GM10847 (cell line): ENCODE measurements at regions not wholly inside any gene's neighbourhood (a gene's known extent, or its start where the extent isn't known, plus 50 kb on each side); places are given as distances from the start of the nearest gene placed in this dataset.

Experiments
- POLR2A ChIP-seq: IDR thresholded peaks from 2 replicates; pipeline ENCODE4 v1.6.1; 2011; ENCODE audit not compliant: insufficient read length; ENCODE audit errors: extremely low read depth

DNA sequence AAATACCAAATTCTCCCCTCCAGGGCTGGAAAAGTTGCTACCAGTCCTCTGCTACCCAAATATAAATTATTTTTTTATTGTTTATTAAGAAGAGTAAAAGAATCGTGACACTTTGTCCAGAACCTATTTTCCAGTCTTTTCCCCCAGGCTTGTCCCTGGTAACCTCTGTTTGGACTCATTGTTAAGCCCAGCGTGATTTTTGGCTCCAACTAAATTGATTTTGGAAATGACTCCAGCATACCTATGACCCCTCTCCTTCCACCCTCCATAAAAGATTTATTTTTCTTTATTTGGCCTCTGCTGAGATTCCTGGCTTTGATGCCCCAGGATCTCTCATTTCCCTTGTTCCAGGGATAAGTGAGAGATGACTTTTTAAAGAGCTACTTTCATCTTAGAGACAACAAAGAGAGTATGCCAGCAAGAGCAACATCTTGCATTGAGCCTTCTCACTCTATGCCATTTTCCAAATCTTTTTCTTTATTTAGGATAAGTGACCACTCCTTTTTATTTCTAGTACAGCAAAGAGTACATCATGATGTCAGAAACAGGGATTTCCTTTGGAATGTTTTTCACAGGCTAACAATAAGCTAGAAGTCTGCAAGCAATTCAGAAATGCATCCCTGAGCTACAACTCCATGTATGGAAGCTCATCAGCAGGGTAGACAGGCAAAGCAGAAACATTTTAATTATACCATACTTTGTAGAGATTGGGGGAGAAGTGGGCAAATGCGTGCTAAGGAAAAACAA lies 75.8 kb downstream of the DAD1 start:
- TF ChIP-seq POLR2A = no peak

- no peak for TF ChIP-seq POLR2A
These were observed 76.8 kb downstream of the DAD1 start for GRCh38 chr14:22512106-22512814.

DNA sequence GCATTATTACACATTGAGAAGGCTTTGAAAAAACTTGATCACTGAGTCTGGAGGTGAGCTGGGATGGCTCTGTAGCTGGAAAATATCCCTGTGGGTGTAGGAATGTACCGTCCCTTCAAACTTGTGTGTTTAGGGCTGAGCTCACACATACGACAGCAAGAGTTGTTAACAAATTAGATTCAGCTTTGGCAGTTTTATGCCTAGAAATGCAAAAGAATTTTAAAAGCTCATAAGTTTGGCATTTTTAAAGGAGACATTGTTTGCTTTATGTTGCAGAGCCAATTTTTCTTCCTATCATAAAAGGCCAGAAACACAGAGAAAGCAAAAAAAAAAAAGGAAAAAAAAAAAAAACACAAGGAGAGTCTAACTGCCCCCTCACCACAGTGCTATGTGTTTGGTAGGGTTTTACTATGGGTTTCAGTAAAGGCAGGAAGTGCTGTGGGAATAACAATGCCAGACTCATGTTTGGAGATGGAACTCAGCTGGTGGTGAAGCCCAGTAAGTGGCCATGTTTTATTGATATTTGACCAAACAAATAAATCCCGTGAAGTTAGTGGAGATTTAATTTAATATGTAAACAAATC lies 78.4 kb downstream of the DAD1 start:
- no peak for TF ChIP-seq POLR2A

DNA sequence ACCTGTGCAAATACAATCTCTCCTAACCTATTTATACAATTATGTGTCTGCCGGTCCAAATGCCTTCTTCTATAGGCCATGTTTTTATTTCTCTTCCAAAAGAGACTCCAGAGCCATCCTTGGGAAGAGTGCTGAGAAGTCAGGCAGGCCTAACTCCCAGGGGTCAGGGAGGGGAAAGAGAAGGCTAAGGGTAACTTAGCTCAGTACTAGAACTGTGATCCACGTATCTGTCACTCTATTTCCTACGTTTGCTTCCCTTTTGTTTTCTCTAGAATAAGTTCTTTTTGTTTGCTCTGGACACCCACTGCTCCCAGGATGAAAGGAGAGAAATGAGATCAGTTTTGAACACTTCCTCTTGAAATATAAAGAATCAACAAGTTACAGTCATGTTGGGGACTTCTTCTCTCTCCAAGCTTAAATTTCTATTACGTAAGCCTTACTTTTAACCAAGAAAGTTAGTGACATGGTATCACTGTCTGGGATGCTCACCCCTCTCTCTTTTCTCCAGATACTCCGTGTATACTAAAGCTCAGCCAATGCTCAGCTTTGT lies 79.2 kb downstream of the DAD1 start:
- peak; percentile 14 for TF ChIP-seq POLR2A

DNA sequence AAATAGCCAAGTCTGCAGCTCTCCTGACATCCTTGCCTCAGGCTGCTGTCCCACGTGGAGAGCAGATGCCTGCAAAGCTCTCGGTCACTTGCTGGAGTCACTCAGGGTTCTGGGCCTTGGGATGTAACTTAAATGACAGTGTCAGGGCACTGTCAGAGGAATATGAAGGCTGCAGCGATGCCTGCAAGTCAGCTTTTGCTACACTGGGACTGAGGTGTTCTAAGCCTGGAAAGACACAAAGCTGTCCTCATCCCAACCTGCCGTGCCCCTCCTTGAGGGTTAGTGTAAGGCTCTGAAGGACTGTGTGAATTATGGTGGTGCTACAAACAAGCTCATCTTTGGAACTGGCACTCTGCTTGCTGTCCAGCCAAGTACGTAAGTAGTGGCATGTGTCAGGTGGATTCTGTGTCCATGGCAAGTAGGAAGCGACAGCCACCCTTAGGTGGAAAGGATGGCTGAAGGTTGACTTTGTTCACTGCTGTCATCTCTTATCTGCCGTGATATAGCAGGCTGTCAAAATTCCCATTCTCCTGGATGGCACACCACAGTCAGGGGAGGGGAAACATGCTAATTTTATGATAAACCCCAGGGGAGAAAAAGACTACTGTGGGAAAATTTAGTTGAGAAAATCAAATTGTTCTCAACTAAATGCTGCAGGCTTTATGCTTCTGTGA lies 79.9 kb downstream of the DAD1 start:
- peak; percentile 30 for TF ChIP-seq POLR2A

- TF ChIP-seq POLR2A = no peak
These were observed 80.4 kb downstream of the DAD1 start for GRCh38 chr14:22508662-22509035.

DNA sequence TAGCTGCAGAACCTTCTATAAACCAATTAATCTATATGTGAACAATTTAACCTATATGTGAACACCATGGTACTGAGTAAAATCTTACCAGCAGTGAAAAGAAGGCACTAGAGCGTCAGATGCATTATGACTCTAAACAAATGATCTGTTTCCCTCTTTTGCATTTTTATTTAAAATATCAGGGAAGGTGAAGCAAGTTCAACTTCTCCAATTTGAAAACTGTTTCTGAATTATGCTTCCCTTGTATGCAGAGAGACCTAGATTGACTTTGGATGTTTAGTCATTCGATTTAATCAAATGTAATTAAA lies 80.9 kb downstream of the DAD1 start:
- no peak for TF ChIP-seq POLR2A

GRCh38 chr14:22506778-22507351 lies 82.2 kb downstream of the DAD1 start:
- TF ChIP-seq POLR2A = no peak

DNA sequence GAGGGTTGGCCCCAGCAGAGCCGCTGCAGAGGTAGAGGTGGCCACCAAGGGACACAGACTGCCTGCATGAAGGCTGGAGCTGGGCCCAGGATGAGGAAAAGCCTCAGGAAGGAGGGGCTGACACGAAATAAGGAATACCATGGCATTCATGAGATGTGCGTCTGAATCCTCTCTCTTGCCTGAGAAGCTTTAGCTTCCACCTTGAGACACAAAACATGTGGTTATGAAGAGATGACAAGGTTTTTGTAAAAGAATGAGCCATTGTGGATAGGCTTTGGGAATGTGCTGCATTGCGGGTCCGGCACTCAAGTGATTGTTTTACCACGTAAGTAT lies 82.7 kb downstream of the DAD1 start:
- TF ChIP-seq POLR2A = no peak

- no peak for TF ChIP-seq POLR2A
These were observed 83.2 kb downstream of the DAD1 start for GRCh38 chr14:22505697-22506377.

DNA sequence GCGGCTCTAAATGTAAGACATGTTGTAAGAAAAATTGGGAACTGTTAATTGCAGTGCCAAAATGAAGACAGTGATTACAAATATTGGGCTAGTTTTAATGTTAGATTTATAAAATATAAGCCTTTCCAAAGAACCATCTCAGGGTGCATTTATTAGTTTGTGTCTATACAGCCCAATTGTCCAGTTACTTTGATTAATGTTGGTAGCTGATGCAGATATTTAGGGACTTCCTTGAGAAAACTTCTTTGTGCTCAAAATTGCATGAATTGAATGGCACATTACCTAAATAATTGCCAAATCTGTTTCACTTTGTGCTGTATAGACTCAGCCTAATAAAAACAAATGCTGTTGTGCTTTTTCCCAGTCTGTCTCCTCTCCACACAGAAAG lies 83.7 kb downstream of the DAD1 start:
- no peak for TF ChIP-seq POLR2A

GRCh38 chr14:22502551-22502950 lies 86.5 kb downstream of the DAD1 start:
- TF ChIP-seq POLR2A = no peak

- no peak for TF ChIP-seq POLR2A
These were observed 87.0 kb downstream of the DAD1 start for GRCh38 chr14:22502007-22502406.

DNA sequence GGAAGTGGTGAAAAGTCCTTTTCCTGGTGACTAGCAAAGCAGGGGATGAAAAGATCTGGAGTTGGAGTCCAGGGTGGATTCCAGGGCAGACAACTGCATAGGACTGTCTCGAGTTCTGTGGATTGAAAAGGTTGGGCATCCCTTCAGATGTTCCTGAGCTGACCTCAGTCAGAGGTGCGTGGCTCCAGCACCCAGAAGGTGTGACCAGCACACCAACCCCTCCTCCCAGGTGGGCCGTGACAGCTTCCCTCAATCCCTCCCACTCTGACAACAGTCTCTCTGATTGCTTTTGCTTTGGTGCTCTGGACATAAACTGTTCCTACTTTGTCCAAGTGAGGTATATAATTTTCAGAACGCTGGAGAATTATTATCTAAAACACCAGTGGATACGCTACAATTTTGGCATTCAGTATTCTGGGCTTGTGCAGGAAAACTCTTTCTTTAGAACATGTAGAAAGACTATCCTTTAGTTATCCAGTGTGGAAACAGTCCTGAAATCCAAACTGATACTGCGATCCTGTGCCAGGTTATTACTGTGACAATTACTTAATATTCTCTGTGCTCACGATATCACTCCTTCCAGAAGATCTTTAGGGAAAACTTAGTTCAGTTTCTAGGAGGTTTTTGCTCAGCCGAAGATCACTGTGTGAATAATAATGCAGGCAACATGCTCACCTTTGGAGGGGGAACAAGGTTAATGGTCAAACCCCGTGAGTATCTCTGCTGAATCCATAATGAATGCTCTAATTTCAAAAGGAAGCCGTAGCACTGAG lies 87.9 kb downstream of the DAD1 start:
- TF ChIP-seq POLR2A = no peak
